Glomerular visceral epithelial cell (primary cell): ENCODE measurements at regions not wholly inside any gene's neighbourhood (a gene's known extent, or its start where the extent isn't known, plus 50 kb on each side); places are given as distances from the start of the nearest gene placed in this dataset.
A peak's percentile ranks its signal among the peaks of the same experiment; 100 is the strongest.
"Not testable (repeated sequence)": the region's sequence is repeated elsewhere in the genome, so short reads cannot be mapped to it uniquely, and the experiment has no call there.

Source experiments
- DNase-seq: peaks from one replicate; pipeline ENCODE4 v3.0.0-alpha.2; 2016; ENCODE audit errors: extremely low spot score

- peak; percentile 55 for DNase-seq
These were observed 302.9 kb upstream of the PODXL start for GRCh38 chr7:131859147-131859821.

GRCh38 chr7:131858611-131859010 is 302.2 kb upstream of the PODXL start:
- DNase-seq: no peak

- no peak for DNase-seq
These were observed 293.0 kb upstream of the PODXL start for GRCh38 chr7:131849472-131849871.

GRCh38 chr7:131848033-131848432 is 291.6 kb upstream of the PODXL start:
- DNase-seq: no peak

GRCh38 chr7:131845573-131846314 is 289.3 kb upstream of the PODXL start:
- DNase-seq: no peak

GRCh38 chr7:131844369-131844768 is 287.9 kb upstream of the PODXL start:
- no peak for DNase-seq

- peak; percentile 10 for DNase-seq
These were observed 287.5 kb upstream of the PODXL start for GRCh38 chr7:131843898-131844331.

GRCh38 chr7:131839967-131840690 is 283.7 kb upstream of the PODXL start:
- no peak for DNase-seq

GRCh38 chr7:131836733-131837132 is 280.3 kb upstream of the PODXL start:
- DNase-seq: no peak

- no peak for DNase-seq
These were observed 278.7 kb upstream of the PODXL start for GRCh38 chr7:131835141-131835540.

GRCh38 chr7:131830681-131831080 is 274.3 kb upstream of the PODXL start:
- DNase-seq: no peak

GRCh38 chr7:131829947-131830558 is 273.6 kb upstream of the PODXL start:
- DNase-seq: no peak

GRCh38 chr7:131827421-131827820 is 271.0 kb upstream of the PODXL start:
- no peak for DNase-seq

- no peak for DNase-seq
These were observed 270.5 kb upstream of the PODXL start for GRCh38 chr7:131826960-131827359.

GRCh38 chr7:131823961-131824440 is 267.6 kb upstream of the PODXL start:
- not testable (repeated sequence) for DNase-seq

- no peak for DNase-seq
These were observed 263.5 kb upstream of the PODXL start for GRCh38 chr7:131819891-131820290.

- DNase-seq: no peak
These were observed 260.1 kb upstream of the PODXL start for GRCh38 chr7:131816391-131817007.

GRCh38 chr7:131808736-131809135 is 252.3 kb upstream of the PODXL start:
- no peak for DNase-seq

- not testable (repeated sequence) for DNase-seq
These were observed 251.7 kb upstream of the PODXL start for GRCh38 chr7:131808156-131808555.

- no peak for DNase-seq
These were observed 247.4 kb upstream of the PODXL start for GRCh38 chr7:131803816-131804215.

GRCh38 chr7:131802195-131802864 is 245.9 kb upstream of the PODXL start:
- no peak for DNase-seq
